Body of pancreas (tissue), 4 donors: ENCODE measurements at regions not wholly inside any gene's neighbourhood (a gene's known extent, or its start where the extent isn't known, plus 50 kb on each side); places are given as distances from the start of the nearest gene placed in this dataset.

ENCODE experiments used
- ATAC-seq: fragments of 150-250 bp; one replicate; pipeline ENCODE4 v1.9.1; 2016
- DNase-seq, 4 donors: peaks; one replicate each; pipeline ENCODE4 v3.0.0-alpha.2; 2019
- H3K27ac ChIP-seq, 4 donors: fragments of 200-600 bp; sonication (generic); 1 replicate in 3 of 4; 2 replicates in 1 of 4; pipeline versions ENCODE4 v1.5.1 to v1.6.1; 2016 to 2019; ENCODE audit warnings: mild to moderate bottlenecking in 1 of 4, mixed read lengths in 1 of 4, moderate library complexity in 1 of 4
- H3K27me3 ChIP-seq, 2 donors: fragments of 200-600 bp; sonication (generic); one replicate each; pipeline ENCODE4 v1.6.0; 2016; ENCODE audit warnings: mild to moderate bottlenecking in 1 of 2
- H3K36me3 ChIP-seq, 2 donors: fragments of 200-600 bp; sonication (generic); replicated peaks in 1 of 2; 2 replicates each; pipeline ENCODE4 v1.5.1; 2016; ENCODE audit warnings: low read depth in 2 of 2; ENCODE audit not compliant: insufficient read depth in 1 of 2
- H3K4me1 ChIP-seq: fragments of 200-600 bp; sonication (generic); one replicate; pipeline ENCODE4 v1.6.0; 2016
- H3K4me3 ChIP-seq, 2 donors: fragments of 200-600 bp; sonication (generic); 1 replicate in 1 of 2; 2 replicates in 1 of 2; pipeline ENCODE4 v1.5.1; 2016 to 2019
- H3K9me3 ChIP-seq, 3 donors: fragments of 200-600 bp; sonication (generic); 1 replicate in 2 of 3; 2 replicates in 1 of 3; pipeline ENCODE4 v1.5.1; 2016
- POLR2A ChIP-seq, 3 donors: fragments of 450-650 bp; IDR thresholded peaks; one replicate each; pipeline ENCODE4 v1.6.1; 2016; ENCODE audit warnings: antibody characterized with exemption in 3 of 3, mild to moderate bottlenecking in 2 of 3
- WGBS, 2 donors: methylation state at CpG; one replicate each; pipeline ENCODE4 v1.1.5; 2017; 5-methylcytosine and 5-hydroxymethylcytosine counted together
- intact Hi-C: fragments of 100-400 bp; cut with DNase I; formaldehyde crosslinking; loops from one replicate; pipeline ENCODE4 v1.15.1; 2023
- TF ChIP-seq, protein P1 (sequence below), 7 experiments: fragments of 450-650 bp in 4 of 7; fragments of 200-600 bp in 3 of 7; sonication (generic) in 3 of 7; IDR thresholded peaks; one replicate each; pipeline ENCODE4 v1.5.1; 2016 to 2019; ENCODE audit warnings: antibody characterized with exemption in 7 of 7

DNA sequence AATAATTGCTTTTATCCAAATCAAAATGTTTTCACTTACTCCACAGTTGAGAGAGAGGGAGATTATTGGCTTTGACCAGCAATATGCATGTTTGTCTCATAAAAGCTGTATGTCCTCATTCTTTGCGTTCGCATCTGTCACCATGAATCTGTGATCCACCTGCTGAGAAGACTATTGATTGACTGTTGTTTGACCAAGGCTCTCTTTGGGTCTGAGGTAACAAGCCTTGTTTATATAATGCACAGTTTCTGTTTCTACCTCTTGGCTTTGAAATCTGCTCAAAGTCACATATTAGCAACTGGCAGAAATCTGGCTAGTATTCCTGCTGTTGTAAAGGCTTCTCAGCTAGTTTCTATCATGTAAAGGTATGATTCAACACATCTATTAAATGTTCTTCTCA, 157.0 kb downstream of the LYPLAL1 start:
- ATAC-seq (no peak), DNase-seq (no peak)
- Histone ChIP-seq H3K27me3 (no peaks in the 10 kb centered on the region), H3K36me3 (no peaks in the 10 kb centered on the region), H3K4me3 (no peak overlapping the region), H3K4me1 (peaks cover 9% of the 10 kb centered on the region), H3K9me3 (no peaks in the 10 kb centered on the region), H3K27ac (no peak overlapping the region)
- TF ChIP-seq POLR2A (IDR thresholded peaks at IDR 0.05) = no peak
- TF ChIP-seq, protein P1, sequence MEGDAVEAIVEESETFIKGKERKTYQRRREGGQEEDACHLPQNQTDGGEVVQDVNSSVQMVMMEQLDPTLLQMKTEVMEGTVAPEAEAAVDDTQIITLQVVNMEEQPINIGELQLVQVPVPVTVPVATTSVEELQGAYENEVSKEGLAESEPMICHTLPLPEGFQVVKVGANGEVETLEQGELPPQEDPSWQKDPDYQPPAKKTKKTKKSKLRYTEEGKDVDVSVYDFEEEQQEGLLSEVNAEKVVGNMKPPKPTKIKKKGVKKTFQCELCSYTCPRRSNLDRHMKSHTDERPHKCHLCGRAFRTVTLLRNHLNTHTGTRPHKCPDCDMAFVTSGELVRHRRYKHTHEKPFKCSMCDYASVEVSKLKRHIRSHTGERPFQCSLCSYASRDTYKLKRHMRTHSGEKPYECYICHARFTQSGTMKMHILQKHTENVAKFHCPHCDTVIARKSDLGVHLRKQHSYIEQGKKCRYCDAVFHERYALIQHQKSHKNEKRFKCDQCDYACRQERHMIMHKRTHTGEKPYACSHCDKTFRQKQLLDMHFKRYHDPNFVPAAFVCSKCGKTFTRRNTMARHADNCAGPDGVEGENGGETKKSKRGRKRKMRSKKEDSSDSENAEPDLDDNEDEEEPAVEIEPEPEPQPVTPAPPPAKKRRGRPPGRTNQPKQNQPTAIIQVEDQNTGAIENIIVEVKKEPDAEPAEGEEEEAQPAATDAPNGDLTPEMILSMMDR (IDR thresholded peaks at IDR 0.05) = no peak
- intact Hi-C loops = no loop called here
- 23 to 31% methylated on average over 2 of the region's 2 CpGs for WGBS, 2 donors

DNA sequence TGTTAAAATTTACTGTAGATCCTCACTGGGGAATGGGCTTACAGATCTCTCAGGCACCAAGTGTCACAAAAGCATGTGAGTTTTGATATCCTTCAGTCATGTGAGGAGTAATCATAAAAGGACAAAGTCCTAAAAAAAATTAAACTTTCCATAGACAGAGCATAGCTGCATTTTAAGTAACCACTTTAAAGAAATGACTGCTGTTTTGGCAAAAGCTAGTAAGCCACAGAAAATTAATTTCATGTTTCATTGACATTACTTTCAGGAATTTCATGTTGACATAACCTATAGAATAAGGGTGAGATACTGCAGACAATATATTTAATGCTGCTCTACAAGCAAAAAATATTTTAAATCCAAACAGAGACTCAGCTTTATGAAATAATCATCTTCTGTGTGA, 156.3 kb downstream of the LYPLAL1 start:
- H3K27me3 ChIP-seq = no peaks in the 10 kb centered on the region
- no peaks in the 10 kb centered on the region for H3K36me3 ChIP-seq
- no peak overlapping the region for H3K4me3 ChIP-seq
- H3K27ac ChIP-seq = no peak overlapping the region
- DNase-seq = no peak
- intact Hi-C loops = no loop called here
- no peak for TF ChIP-seq POLR2A (IDR thresholded peaks at IDR 0.05)
- TF ChIP-seq, protein P1 (IDR thresholded peaks at IDR 0.05) = no peak
- no peak for ATAC-seq
- no peaks in the 10 kb centered on the region for H3K9me3 ChIP-seq
- H3K4me1 ChIP-seq = peaks cover 9% of the 10 kb centered on the region

DNA sequence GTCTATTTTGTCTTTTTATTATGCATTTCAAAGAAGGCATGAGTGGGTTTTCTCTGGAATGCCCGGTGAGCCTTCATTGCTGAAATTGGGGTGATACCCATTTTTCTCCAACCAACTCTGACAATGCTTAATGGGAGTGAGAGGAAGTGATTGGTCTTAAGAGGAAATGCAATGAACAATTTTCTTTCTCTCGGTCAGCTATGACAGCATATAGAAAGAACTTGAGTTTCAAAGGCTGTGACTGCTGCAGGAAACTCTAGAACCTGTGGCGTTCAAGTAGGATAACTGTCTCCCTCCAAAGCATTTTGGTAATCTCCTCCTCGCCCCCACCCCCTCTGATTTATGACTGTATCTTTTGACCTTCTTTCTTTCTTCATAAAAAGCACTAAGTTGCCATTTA, 155.9 kb downstream of the LYPLAL1 start:
- Histone ChIP-seq H3K27ac (no peak overlapping the region), H3K9me3 (no peaks in the 10 kb centered on the region), H3K36me3 (no peaks in the 10 kb centered on the region), H3K4me1 (peaks cover 9% of the 10 kb centered on the region), H3K27me3 (no peaks in the 10 kb centered on the region), H3K4me3 (no peak overlapping the region)
- TF ChIP-seq POLR2A (IDR thresholded peaks at IDR 0.05) = no peak
- TF ChIP-seq, protein P1 (IDR thresholded peaks at IDR 0.05) = no peak
- intact Hi-C loops = no loop called here
- no peak for DNase-seq
- WGBS, 2 donors = 65 to 74% methylated on average over 4 of the region's 4 CpGs
- ATAC-seq = no peak

DNA sequence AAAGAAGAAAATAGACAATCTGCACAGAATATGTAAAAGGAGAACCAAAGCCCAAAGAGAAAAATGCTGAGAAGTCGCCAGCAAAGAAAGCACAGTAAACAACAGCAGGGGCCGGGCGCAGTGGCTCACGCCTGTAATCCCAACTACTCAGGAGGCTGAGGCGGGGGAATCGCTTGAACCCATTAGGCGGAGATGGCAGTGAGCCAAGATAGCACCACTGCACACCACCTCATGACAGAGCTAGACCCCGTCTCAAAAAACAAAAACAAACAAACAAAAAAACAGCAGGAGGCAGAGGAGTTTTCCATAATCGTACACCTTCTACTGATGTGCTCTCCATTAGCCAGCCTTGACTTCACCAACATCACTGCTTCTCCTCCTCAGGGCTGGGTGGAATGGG, 153.2 kb downstream of the LYPLAL1 start:
- ATAC-seq = no peak
- no peaks in the 10 kb centered on the region for H3K27me3 ChIP-seq
- no peak for DNase-seq
- H3K36me3 ChIP-seq = no peaks in the 10 kb centered on the region
- intact Hi-C loops = no loop called here
- TF ChIP-seq POLR2A (IDR thresholded peaks at IDR 0.05) = no peak
- TF ChIP-seq, protein P1 (IDR thresholded peaks at IDR 0.05) = no peak
- H3K27ac ChIP-seq = no peak overlapping the region
- peaks cover 8% of the 10 kb centered on the region for H3K4me1 ChIP-seq
- WGBS, 2 donors = 89 to 94% methylated on average over 9 of the region's 9 CpGs
- no peak overlapping the region for H3K4me3 ChIP-seq
- H3K9me3 ChIP-seq = no peaks in the 10 kb centered on the region

DNA sequence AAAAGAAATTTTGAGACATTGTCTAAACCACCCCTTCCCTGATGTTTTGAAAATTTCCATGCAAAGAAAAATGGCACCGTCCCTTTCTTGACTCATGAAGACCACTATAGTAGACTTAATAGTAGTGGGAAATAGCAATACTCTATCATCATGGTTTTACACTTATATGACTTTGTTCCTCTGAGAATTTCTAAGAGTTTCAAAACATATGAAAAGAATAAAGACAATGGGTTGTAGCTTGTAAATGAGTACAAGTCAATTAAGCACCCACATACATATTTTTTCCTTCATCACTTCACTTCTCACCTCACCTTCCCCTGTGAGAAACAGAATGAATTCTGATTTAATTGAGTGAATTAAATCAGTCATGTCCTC, 151.7 kb downstream of the LYPLAL1 start:
- WGBS, 2 donors = 90 to 92% methylated on average over 1 of the region's 1 CpG
- ATAC-seq (no peak), DNase-seq (no peak)
- H3K27me3 ChIP-seq = no peaks in the 10 kb centered on the region
- intact Hi-C loops = no loop called here
- H3K27ac ChIP-seq = no peak overlapping the region
- H3K4me3 ChIP-seq = no peak overlapping the region
- TF ChIP-seq, protein P1 (IDR thresholded peaks at IDR 0.05) = no peak
- no peak for TF ChIP-seq POLR2A (IDR thresholded peaks at IDR 0.05)
- no peaks in the 10 kb centered on the region for H3K4me1 ChIP-seq
- H3K9me3 ChIP-seq = no peaks in the 10 kb centered on the region
- no peaks in the 10 kb centered on the region for H3K36me3 ChIP-seq
